Lower lobe of right lung (tissue), 2 donors: ENCODE measurements at regions not wholly inside any gene's neighbourhood (a gene's known extent, or its start where the extent isn't known, plus 50 kb on each side); places are given as distances from the start of the nearest gene placed in this dataset.

ENCODE experiments used
- ATAC-seq, 2 donors: fragments of 200-7000 bp; cut with Tn5 transposase; one replicate each; pipeline ENCODE4 v1.9.1; 2020 to 2022; ENCODE audit warnings: mild to moderate bottlenecking in 2 of 2, moderate library complexity in 2 of 2
- DNase-seq: peaks from one replicate; pipeline ENCODE4 v3.0.0-alpha.2; 2020
- H3K27ac ChIP-seq: fragments of 200-600 bp; one replicate; pipeline ENCODE4 v1.8.0; 2022
- H3K27me3 ChIP-seq: fragments of 200-600 bp; one replicate; pipeline ENCODE4 v1.8.0; 2022; ENCODE audit warnings: low read depth
- H3K36me3 ChIP-seq: fragments of 200-600 bp; one replicate; pipeline ENCODE4 v1.8.0; 2022; ENCODE audit warnings: mild to moderate bottlenecking
- H3K4me1 ChIP-seq: fragments of 200-600 bp; one replicate; pipeline ENCODE4 v1.8.0; 2022
- H3K4me3 ChIP-seq: fragments of 200-600 bp; one replicate; pipeline ENCODE4 v1.8.0; 2022; ENCODE audit warnings: mild to moderate bottlenecking
- H3K9me3 ChIP-seq: fragments of 200-600 bp; one replicate; pipeline ENCODE4 v1.8.0; 2022
- CTCF ChIP-seq: fragments of 200-600 bp; IDR thresholded peaks from one replicate; pipeline ENCODE4 v1.8.0; 2022; ENCODE audit warnings: antibody characterized with exemption, mild to moderate bottlenecking
- intact Hi-C: fragments of 100-400 bp; cut with DNase I; formaldehyde crosslinking; loops from one replicate; pipeline ENCODE4 v1.11.0; 2022
- donor health status: DM: no; HTN: yes; CAD: no; lungs with severe emphysema.

- Histone ChIP-seq H3K27ac (no peak overlapping the region), H3K36me3 (no peaks in the 10 kb centered on the region), H3K4me1 (no peaks in the 10 kb centered on the region), H3K4me3 (no peak overlapping the region), H3K27me3 (no peaks in the 10 kb centered on the region), H3K9me3 (no peaks in the 10 kb centered on the region)
- intact Hi-C loops = no loop called here
- no peak for TF ChIP-seq CTCF
- DNase-seq (no peak), ATAC-seq (no peak)
Observed at GRCh38 chr9:129373361-129373760, 195.3 kb upstream of the IER5L start.

- H3K36me3 ChIP-seq = no peaks in the 10 kb centered on the region
- no peaks in the 10 kb centered on the region for H3K4me1 ChIP-seq
- no peaks in the 10 kb centered on the region for H3K27me3 ChIP-seq
- no peak for TF ChIP-seq CTCF
- H3K4me3 ChIP-seq = no peak overlapping the region
- no peak for DNase-seq
- no peaks in the 10 kb centered on the region for H3K9me3 ChIP-seq
- ATAC-seq = no peak
- intact Hi-C loops = no loop called here
- H3K27ac ChIP-seq = no peak overlapping the region
Observed at GRCh38 chr9:129370770-129371169, 192.7 kb upstream of the IER5L start.

- DNase-seq = no peak
- no peaks in the 10 kb centered on the region for H3K27me3 ChIP-seq
- ATAC-seq = no peak
- intact Hi-C loops = no loop called here
- no peaks in the 10 kb centered on the region for H3K4me1 ChIP-seq
- no peaks in the 10 kb centered on the region for H3K36me3 ChIP-seq
- H3K4me3 ChIP-seq = no peak overlapping the region
- H3K9me3 ChIP-seq = no peaks in the 10 kb centered on the region
- H3K27ac ChIP-seq = no peak overlapping the region
- no peak for TF ChIP-seq CTCF
Observed at GRCh38 chr9:129368444-129368978, 190.4 kb upstream of the IER5L start.

- no peak overlapping the region for H3K27ac ChIP-seq
- intact Hi-C loops = no loop called here
- ATAC-seq (no peak), DNase-seq (no peak)
- H3K4me1 ChIP-seq = no peaks in the 10 kb centered on the region
- no peaks in the 10 kb centered on the region for H3K9me3 ChIP-seq
- no peak overlapping the region for H3K4me3 ChIP-seq
- H3K36me3 ChIP-seq = no peaks in the 10 kb centered on the region
- no peak for TF ChIP-seq CTCF
- H3K27me3 ChIP-seq = no peaks in the 10 kb centered on the region
Observed at GRCh38 chr9:129367287-129367686, 189.2 kb upstream of the IER5L start.

GRCh38 chr9:129365196-129365595 lies 187.1 kb upstream of the IER5L start:
- H3K4me3 ChIP-seq = no peak overlapping the region
- H3K9me3 ChIP-seq = no peaks in the 10 kb centered on the region
- H3K27ac ChIP-seq = no peak overlapping the region
- no peaks in the 10 kb centered on the region for H3K27me3 ChIP-seq
- no peaks in the 10 kb centered on the region for H3K4me1 ChIP-seq
- DNase-seq (no peak), ATAC-seq (no peak)
- intact Hi-C loops = no loop called here
- TF ChIP-seq CTCF = no peak
- H3K36me3 ChIP-seq = no peaks in the 10 kb centered on the region
